C4-2B (cell line): ENCODE measurements at regions not wholly inside any gene's neighbourhood (a gene's known extent, or its start where the extent isn't known, plus 50 kb on each side); places are given as distances from the start of the nearest gene placed in this dataset.

ENCODE experiments used
- H3K27ac ChIP-seq: fragments of 450-650 bp; 2 replicates; pipeline ENCODE4 v1.5.1; 2017
- ZFX ChIP-seq: fragments of 450-650 bp; IDR thresholded peaks from 2 replicates; pipeline ENCODE4 v1.6.1; 2017
- TF ChIP-seq, protein P1 (sequence below): fragments of 450-650 bp; conservative IDR thresholded peaks from 2 replicates; pipeline ENCODE4 v1.5.1; 2017; ENCODE audit warnings: mild to moderate bottlenecking

DNA sequence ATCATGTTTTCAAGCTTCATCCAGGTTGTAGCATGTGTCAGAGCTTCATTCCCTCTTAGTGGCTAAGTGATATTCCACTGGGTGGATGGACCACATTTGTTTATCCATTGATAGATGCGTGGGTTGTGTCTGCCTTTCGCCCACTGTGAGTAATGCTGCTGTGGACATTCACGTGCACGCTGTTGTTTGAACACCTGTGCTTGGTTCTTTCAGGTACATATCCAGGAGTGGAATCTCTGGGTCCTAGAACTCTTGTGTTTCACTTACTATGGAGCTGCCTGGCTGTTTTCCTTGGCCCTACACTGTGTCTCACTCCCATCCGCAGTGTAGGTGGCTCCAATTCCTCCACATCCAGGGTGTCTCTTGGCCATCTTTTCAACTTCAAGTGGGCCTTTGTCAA, 224.2 kb downstream of the C16orf95 start:
- TF ChIP-seq ZFX = no peak
- TF ChIP-seq, protein P1, sequence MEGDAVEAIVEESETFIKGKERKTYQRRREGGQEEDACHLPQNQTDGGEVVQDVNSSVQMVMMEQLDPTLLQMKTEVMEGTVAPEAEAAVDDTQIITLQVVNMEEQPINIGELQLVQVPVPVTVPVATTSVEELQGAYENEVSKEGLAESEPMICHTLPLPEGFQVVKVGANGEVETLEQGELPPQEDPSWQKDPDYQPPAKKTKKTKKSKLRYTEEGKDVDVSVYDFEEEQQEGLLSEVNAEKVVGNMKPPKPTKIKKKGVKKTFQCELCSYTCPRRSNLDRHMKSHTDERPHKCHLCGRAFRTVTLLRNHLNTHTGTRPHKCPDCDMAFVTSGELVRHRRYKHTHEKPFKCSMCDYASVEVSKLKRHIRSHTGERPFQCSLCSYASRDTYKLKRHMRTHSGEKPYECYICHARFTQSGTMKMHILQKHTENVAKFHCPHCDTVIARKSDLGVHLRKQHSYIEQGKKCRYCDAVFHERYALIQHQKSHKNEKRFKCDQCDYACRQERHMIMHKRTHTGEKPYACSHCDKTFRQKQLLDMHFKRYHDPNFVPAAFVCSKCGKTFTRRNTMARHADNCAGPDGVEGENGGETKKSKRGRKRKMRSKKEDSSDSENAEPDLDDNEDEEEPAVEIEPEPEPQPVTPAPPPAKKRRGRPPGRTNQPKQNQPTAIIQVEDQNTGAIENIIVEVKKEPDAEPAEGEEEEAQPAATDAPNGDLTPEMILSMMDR = no peak
- no peak overlapping the region for H3K27ac ChIP-seq

DNA sequence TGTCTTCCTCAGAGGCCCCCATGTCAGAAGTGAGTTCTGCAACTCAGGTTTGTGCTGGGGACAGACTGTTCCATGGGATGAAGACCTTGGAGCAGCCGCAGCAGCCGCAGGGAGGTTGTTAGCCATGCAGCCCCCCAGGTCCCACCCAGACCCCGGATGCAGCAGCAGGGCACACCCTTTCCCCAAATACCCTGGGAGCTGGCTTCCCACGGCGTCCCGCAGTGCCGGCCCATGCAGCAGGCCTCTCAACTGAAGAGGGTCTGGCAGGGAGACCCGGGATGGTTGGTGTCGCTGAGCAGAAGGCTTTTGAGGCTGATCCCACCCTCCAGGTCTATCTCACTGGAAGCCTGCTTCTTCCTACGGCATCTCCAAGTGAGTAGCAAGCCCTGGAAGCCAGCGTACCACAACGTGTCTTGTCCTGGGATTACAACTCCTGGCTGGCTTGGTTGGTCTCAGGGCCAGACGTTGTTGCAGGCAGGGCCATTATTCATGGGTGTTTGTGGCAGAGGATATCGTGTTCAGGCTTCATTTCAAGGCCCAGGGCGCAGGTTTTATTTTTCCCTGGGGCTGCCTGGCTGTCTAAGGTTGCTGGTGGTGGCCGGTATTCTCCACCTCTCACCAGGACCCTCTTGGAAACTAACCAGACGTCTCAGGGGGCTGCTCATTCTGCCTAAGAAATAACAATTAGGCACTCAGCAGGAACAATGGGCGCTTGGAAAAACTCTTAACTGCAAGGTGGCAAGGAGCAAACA, 223.2 kb downstream of the C16orf95 start:
- no peak for TF ChIP-seq ZFX
- TF ChIP-seq, protein P1 = no peak
- no peak overlapping the region for H3K27ac ChIP-seq

GRCh38 chr16:87094556-87094865, 222.7 kb downstream of the C16orf95 start:
- H3K27ac ChIP-seq = no peak overlapping the region
- no peak for TF ChIP-seq ZFX
- TF ChIP-seq, protein P1 = no peak

DNA sequence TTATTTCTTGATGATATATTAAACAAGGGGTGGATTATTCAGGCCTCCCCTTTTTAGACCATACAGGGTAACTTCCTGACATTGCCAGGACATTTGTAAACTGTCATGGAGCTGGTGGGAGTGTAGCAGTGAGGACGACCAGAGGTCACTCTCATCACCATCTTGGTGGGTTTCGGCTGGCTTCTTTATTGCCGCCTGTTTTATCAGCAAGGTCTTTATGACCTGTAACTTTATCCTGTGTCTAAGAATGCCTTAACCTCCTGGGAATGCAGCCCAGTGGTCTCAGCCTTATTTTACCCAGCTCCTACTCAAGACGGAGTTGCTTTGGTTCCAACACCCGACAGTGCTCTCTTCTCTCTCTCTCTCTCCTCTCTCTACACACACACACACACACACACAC, 221.9 kb downstream of the C16orf95 start:
- TF ChIP-seq, protein P1 = no peak
- no peak for TF ChIP-seq ZFX
- no peak overlapping the region for H3K27ac ChIP-seq

DNA sequence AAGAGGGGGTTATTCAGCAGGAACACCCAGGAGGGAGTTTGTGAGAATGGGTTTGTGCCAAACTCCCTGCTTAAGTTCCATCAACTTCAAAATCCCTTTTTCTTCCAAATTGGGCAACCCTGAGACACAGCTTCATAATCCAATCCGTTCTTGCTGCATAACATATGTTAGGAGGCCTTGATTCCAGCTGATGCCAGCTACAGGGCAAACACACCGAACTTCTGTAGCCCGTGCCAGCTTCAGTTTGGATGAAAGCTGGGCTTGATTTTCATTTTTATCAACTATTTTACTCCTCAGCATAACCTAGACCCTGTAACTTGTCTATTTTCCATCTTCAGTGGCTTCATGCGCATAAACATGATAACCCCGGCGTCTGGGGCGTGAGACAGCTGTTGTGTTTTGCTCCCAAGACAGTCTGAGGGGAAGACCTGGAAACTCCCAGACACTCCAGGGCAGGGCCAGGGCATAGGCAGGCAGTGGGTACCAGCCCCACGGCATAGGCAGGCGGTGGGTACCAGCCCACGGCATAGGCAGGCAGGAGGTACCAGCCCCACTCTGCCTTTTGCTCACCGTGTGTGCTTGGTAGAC, 220.4 kb downstream of the C16orf95 start:
- H3K27ac ChIP-seq = no peak overlapping the region
- TF ChIP-seq, protein P1 = no peak

DNA sequence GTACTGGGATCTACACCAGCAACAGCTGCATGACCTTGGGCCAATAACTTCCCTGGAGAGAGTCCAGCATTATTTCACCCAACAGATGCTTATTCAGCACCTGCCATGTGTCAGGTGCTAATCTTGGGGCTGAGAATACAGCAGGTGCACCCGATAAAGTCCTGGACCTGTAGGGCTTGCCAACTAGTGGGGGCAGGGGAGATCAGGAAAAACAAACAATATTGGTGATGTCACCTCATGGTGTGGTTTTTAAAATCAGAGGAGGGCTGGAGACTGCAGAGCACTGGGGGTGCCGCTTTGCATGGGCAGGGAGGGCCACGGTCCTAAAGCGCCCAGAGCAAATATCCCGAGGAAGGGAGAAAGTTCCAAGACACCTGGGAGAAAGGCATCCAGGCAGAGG, 218.8 kb downstream of the C16orf95 start:
- TF ChIP-seq, protein P1 = no peak
- TF ChIP-seq ZFX = no peak
- no peak overlapping the region for H3K27ac ChIP-seq

DNA sequence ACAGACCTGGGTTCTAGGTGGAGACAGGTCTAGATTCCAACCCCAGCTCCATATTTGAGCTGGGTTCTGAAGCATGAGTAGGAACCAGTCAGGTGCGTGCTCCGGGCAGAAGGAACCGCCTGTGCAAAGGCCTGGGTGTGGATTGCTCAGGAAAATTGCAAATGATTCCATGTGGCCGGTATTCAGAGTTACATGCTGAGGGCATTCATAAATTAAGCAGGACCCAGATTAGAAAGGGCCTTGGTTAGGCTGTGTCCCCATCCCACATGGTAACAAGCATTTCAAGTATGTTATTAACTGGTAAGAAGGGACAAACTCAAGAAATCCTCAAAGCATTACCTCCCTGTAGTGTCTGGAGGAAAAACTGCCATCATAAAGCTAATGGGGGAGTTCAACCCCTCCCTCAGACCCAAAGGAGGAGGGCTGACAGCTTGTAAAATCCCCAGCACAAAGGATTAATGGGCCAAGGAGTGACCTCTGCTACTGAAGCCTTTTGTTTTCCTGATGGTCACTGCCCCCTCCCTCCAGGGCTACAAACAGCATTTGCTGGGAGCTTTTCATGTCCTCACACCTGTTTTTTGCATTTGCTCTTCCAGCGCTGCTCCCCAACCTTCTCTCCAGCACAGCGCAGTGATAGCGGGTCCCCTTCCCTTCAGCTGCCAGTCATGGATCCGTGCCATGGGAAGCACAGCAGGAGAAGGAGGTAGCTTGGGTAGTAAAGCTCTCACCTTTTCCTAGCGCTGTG, 218.0 kb downstream of the C16orf95 start:
- H3K27ac ChIP-seq = no peak overlapping the region
- TF ChIP-seq ZFX = no peak
- TF ChIP-seq, protein P1 = no peak
